Mesendoderm (in vitro differentiated cells): ENCODE measurements at regions not wholly inside any gene's neighbourhood (a gene's known extent, or its start where the extent isn't known, plus 50 kb on each side); places are given as distances from the start of the nearest gene placed in this dataset.
A peak's percentile ranks its signal among the peaks of the same experiment; 100 is the strongest.

Source experiments
- DNase-seq: peaks from one replicate; pipeline ENCODE4 v3.0.0; 2013
- H2AK5ac ChIP-seq: 2 replicates; pipeline ENCODE4 v1.6.1; 2013; ENCODE audit warnings: low read length, inconsistent platforms
- H2BK120ac ChIP-seq: 2 replicates; pipeline ENCODE4 v1.6.1; 2013; ENCODE audit warnings: low read depth, mild to moderate bottlenecking, low read length, moderate library complexity, mixed read lengths
- H2BK15ac ChIP-seq: replicated peaks from 2 replicates; pipeline ENCODE4 v1.6.1; 2013; ENCODE audit warnings: low read depth, mild to moderate bottlenecking, moderate library complexity
- H2BK5ac ChIP-seq: 2 replicates; pipeline ENCODE4 v1.6.1; 2013; ENCODE audit warnings: low read length, inconsistent platforms
- H3K18ac ChIP-seq: 2 replicates; pipeline ENCODE4 v1.6.1; 2013; ENCODE audit warnings: mild to moderate bottlenecking, low read length, mixed read lengths
- H3K23ac ChIP-seq: one replicate; pipeline ENCODE4 v1.6.1; 2013; ENCODE audit warnings: low read length
- H3K27ac ChIP-seq: 2 replicates; pipeline ENCODE4 v1.5.1; 2013; ENCODE audit warnings: low read depth, mild to moderate bottlenecking, inconsistent platforms, low read length, moderate library complexity
- H3K27me3 ChIP-seq: 2 replicates; pipeline ENCODE4 v1.6.1; 2013; ENCODE audit warnings: low read length, control low read depth, mild to moderate bottlenecking, inconsistent platforms; ENCODE audit not compliant: insufficient read depth, poor library complexity
- H3K36me3 ChIP-seq: 2 replicates; pipeline ENCODE4 v1.6.1; 2013; ENCODE audit warnings: low read length, inconsistent platforms; ENCODE audit not compliant: control insufficient read depth, insufficient read depth
- H3K4ac ChIP-seq: one replicate; pipeline ENCODE4 v1.6.1; 2013; ENCODE audit warnings: low read depth, mild to moderate bottlenecking, low read length, moderate library complexity
- H3K4me1 ChIP-seq: 2 replicates; pipeline ENCODE4 v1.6.1; 2013; ENCODE audit warnings: low read depth, low read length, inconsistent platforms; ENCODE audit not compliant: control insufficient read depth
- H3K4me2 ChIP-seq: 2 replicates; pipeline ENCODE4 v1.6.1; 2013; ENCODE audit warnings: low read length
- H3K4me3 ChIP-seq: 2 replicates; pipeline ENCODE4 v1.5.1; 2013; ENCODE audit warnings: mild to moderate bottlenecking, low read length
- H3K56ac ChIP-seq: one replicate; pipeline ENCODE4 v1.6.1; 2013; ENCODE audit warnings: low read length
- H3K79me1 ChIP-seq: 2 replicates; pipeline ENCODE4 v1.6.1; 2013; ENCODE audit warnings: low read length, inconsistent platforms
- H3K79me2 ChIP-seq: 2 replicates; pipeline ENCODE4 v1.6.1; 2013; ENCODE audit warnings: mild to moderate bottlenecking, low read length; ENCODE audit not compliant: control insufficient read depth, insufficient read depth
- H3K9ac ChIP-seq: 2 replicates; pipeline ENCODE4 v1.6.1; 2013; ENCODE audit warnings: low read length, inconsistent platforms
- H4K5ac ChIP-seq: one replicate; pipeline ENCODE4 v1.6.1; 2013; ENCODE audit warnings: low read length
- H4K8ac ChIP-seq: one replicate; pipeline ENCODE4 v1.6.1; 2013; ENCODE audit warnings: low read depth, mild to moderate bottlenecking, control low read depth, low read length, moderate library complexity
- WGBS: extraction: QIAGEN DNeasy Blood & Tissue Kit; methylation state at CpG from one replicate; pipeline ENCODE4 v1.1.7; 2013; ENCODE audit warnings: low lambda C conversion rate, missing lambda C conversion rate; ENCODE audit not compliant: insufficient coverage; ENCODE audit errors: extremely low coverage; 5-methylcytosine and 5-hydroxymethylcytosine counted together

- Histone ChIP-seq H3K56ac (no peak overlapping the region), H2BK15ac (no peak overlapping the region), H3K27me3 (no peaks in the 10 kb centered on the region), H3K23ac (no peak overlapping the region), H2BK120ac (no peak overlapping the region), H3K4ac (no peak overlapping the region), H3K9ac (no peak overlapping the region), H3K4me2 (no peak overlapping the region), H3K4me3 (no peak overlapping the region), H3K36me3 (no peaks in the 10 kb centered on the region), H4K8ac (no peak overlapping the region), H4K5ac (no peak overlapping the region), H3K79me2 (no peaks in the 10 kb centered on the region), H3K4me1 (no peaks in the 10 kb centered on the region), H2AK5ac (no peak overlapping the region), H2BK5ac (no peak overlapping the region), H3K79me1 (no peaks in the 10 kb centered on the region), H3K18ac (no peak overlapping the region), H3K27ac (no peak overlapping the region)
- WGBS, result no CpG with 5 or more reads among the region's 2 CpGs
- peak; percentile 3 for DNase-seq
Measured at GRCh38 chr5:162384225-162384624, 316.7 kb downstream of the GABRG2 start.

DNA sequence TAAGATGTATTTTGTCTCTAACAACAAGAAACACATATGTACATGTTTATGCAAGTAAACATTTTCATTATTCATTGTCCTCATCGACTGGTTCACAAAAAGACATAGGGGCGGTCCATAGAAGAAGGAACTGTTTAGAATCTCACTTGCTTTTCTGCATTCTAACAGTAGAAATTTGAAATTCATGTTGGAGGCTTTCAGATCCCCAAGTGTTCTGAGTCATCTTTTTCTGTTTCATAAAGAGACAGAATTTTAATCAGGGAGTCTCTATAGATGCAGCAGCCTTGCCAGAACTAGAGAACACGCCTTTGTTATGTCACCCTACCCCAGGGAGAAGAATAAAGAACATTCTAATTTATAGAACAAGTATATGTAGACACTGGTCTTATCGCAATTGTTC is 324.3 kb downstream of the GABRG2 start:
- H3K9ac ChIP-seq, result no peak overlapping the region
- no peak overlapping the region for H3K23ac ChIP-seq
- H3K27ac ChIP-seq, result no peak overlapping the region
- no peaks in the 10 kb centered on the region for H3K79me1 ChIP-seq
- H3K79me2 ChIP-seq, result no peaks in the 10 kb centered on the region
- no peak overlapping the region for H3K4me2 ChIP-seq
- H3K18ac ChIP-seq, result no peak overlapping the region
- no peak overlapping the region for H4K8ac ChIP-seq
- no peak overlapping the region for H3K4ac ChIP-seq
- no peak overlapping the region for H2BK15ac ChIP-seq
- DNase-seq, result no peak
- no peak overlapping the region for H2AK5ac ChIP-seq
- H4K5ac ChIP-seq, result no peak overlapping the region
- WGBS, result no CpG with 5 or more reads among the region's 4 CpGs
- no peaks in the 10 kb centered on the region for H3K27me3 ChIP-seq
- no peak overlapping the region for H2BK5ac ChIP-seq
- no peak overlapping the region for H2BK120ac ChIP-seq
- no peak overlapping the region for H3K4me3 ChIP-seq
- H3K4me1 ChIP-seq, result no peaks in the 10 kb centered on the region
- no peak overlapping the region for H3K56ac ChIP-seq
- no peaks in the 10 kb centered on the region for H3K36me3 ChIP-seq

- Histone ChIP-seq H4K8ac (no peak overlapping the region), H3K4me3 (no peak overlapping the region), H3K79me1 (no peaks in the 10 kb centered on the region), H2BK5ac (no peak overlapping the region), H3K9ac (no peak overlapping the region), H3K79me2 (no peaks in the 10 kb centered on the region), H3K4ac (no peak overlapping the region), H3K27me3 (no peaks in the 10 kb centered on the region), H2BK120ac (no peak overlapping the region), H3K4me1 (no peaks in the 10 kb centered on the region), H2BK15ac (no peak overlapping the region), H2AK5ac (no peak overlapping the region), H3K56ac (no peak overlapping the region), H3K27ac (no peak overlapping the region), H3K36me3 (no peaks in the 10 kb centered on the region), H3K18ac (no peak overlapping the region), H4K5ac (no peak overlapping the region), H3K4me2 (no peak overlapping the region), H3K23ac (no peak overlapping the region)
- DNase-seq, result no peak
Measured at GRCh38 chr5:162392336-162392735, 324.8 kb downstream of the GABRG2 start.

- no peaks in the 10 kb centered on the region for H3K27me3 ChIP-seq
- H3K4me1 ChIP-seq, result no peaks in the 10 kb centered on the region
- no peaks in the 10 kb centered on the region for H3K36me3 ChIP-seq
- H2BK15ac ChIP-seq, result no peak overlapping the region
- no CpG with 5 or more reads among the region's 4 CpGs for WGBS
- H2BK120ac ChIP-seq, result no peak overlapping the region
- no peak overlapping the region for H2BK5ac ChIP-seq
- no peak overlapping the region for H3K18ac ChIP-seq
- H3K23ac ChIP-seq, result no peak overlapping the region
- H3K79me1 ChIP-seq, result no peaks in the 10 kb centered on the region
- no peaks in the 10 kb centered on the region for H3K79me2 ChIP-seq
- no peak overlapping the region for H3K4me3 ChIP-seq
- H3K56ac ChIP-seq, result no peak overlapping the region
- no peak overlapping the region for H4K8ac ChIP-seq
- DNase-seq, result no peak
- no peak overlapping the region for H3K4me2 ChIP-seq
- no peak overlapping the region for H4K5ac ChIP-seq
- H2AK5ac ChIP-seq, result no peak overlapping the region
- H3K27ac ChIP-seq, result no peak overlapping the region
- H3K4ac ChIP-seq, result no peak overlapping the region
- no peak overlapping the region for H3K9ac ChIP-seq
Measured at GRCh38 chr5:162393534-162393933, 326.0 kb downstream of the GABRG2 start.

- Histone ChIP-seq H3K18ac (no peak overlapping the region), H3K23ac (no peak overlapping the region), H3K79me1 (no peaks in the 10 kb centered on the region), H3K36me3 (no peaks in the 10 kb centered on the region), H3K4me1 (no peaks in the 10 kb centered on the region), H3K4me3 (no peak overlapping the region), H3K27me3 (no peaks in the 10 kb centered on the region), H3K4ac (no peak overlapping the region), H3K9ac (no peak overlapping the region), H3K79me2 (no peaks in the 10 kb centered on the region), H2AK5ac (no peak overlapping the region), H4K5ac (no peak overlapping the region), H2BK120ac (no peak overlapping the region), H4K8ac (no peak overlapping the region), H2BK5ac (no peak overlapping the region), H3K27ac (no peak overlapping the region), H2BK15ac (no peak overlapping the region), H3K4me2 (no peak overlapping the region), H3K56ac (no peak overlapping the region)
- no CpG with 5 or more reads among the region's 2 CpGs for WGBS
- DNase-seq, result no peak
Measured at GRCh38 chr5:162407614-162408013, 340.0 kb downstream of the GABRG2 start.

GRCh38 chr5:162410365-162410764 is 342.8 kb downstream of the GABRG2 start:
- no peaks in the 10 kb centered on the region for H3K79me1 ChIP-seq
- no peaks in the 10 kb centered on the region for H3K27me3 ChIP-seq
- no peak overlapping the region for H3K18ac ChIP-seq
- peak overlapping the region; percentile 12 for H2BK120ac ChIP-seq
- no peak overlapping the region for H2BK5ac ChIP-seq
- H3K4me1 ChIP-seq, result no peaks in the 10 kb centered on the region
- H3K27ac ChIP-seq, result no peak overlapping the region
- H3K23ac ChIP-seq, result no peak overlapping the region
- H3K4ac ChIP-seq, result no peak overlapping the region
- no peak overlapping the region for H3K56ac ChIP-seq
- H2BK15ac ChIP-seq, result no peak overlapping the region
- no peaks in the 10 kb centered on the region for H3K79me2 ChIP-seq
- H3K9ac ChIP-seq, result no peak overlapping the region
- no peaks in the 10 kb centered on the region for H3K36me3 ChIP-seq
- WGBS, result no CpG with 5 or more reads among the region's 8 CpGs
- H4K5ac ChIP-seq, result no peak overlapping the region
- no peak overlapping the region for H3K4me2 ChIP-seq
- no peak overlapping the region for H3K4me3 ChIP-seq
- H4K8ac ChIP-seq, result no peak overlapping the region
- H2AK5ac ChIP-seq, result no peak overlapping the region
- DNase-seq, result no peak
